HG03565 (cell line): ENCODE measurements at regions not wholly inside any gene's neighbourhood (a gene's known extent, or its start where the extent isn't known, plus 50 kb on each side); places are given as distances from the start of the nearest gene placed in this dataset.

Source experiments
- ATAC-seq: cut with Tn5 transposase; IDR thresholded peaks from one replicate; pipeline ENCODE4 v1.9.1; 2021; ENCODE audit warnings: mild to moderate bottlenecking, moderate library complexity; ENCODE audit not compliant: unreplicated experiment

- ATAC-seq = no peak
Measured at GRCh38 chr7:18198868-18199267, 171.2 kb upstream of the PRPS1L1 start.

DNA sequence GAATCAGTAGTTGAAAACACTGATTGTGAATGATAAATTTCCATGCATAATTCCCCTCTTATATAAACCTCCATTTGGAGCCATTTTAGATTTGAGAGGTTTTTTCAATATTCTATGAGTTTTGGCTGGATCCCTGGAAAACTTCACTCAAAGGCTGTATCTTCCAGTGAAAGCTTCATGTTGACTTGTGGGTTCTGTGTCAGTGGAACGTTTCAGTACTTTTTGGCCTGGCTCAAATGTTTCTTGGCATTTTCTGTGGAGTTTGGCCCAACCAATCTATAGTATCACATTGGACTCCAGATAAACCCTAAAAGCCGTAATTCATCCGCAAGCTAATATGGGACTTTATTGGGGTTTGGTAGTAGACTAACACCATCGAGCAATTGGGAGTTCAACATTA is 172.6 kb upstream of the PRPS1L1 start:
- no peak for ATAC-seq

GRCh38 chr7:18200855-18201254 is 173.2 kb upstream of the PRPS1L1 start:
- no peak for ATAC-seq

GRCh38 chr7:18201350-18201749 is 173.7 kb upstream of the PRPS1L1 start:
- no peak for ATAC-seq

- peak; percentile 51 for ATAC-seq
Measured at GRCh38 chr7:18202315-18203045, 174.8 kb upstream of the PRPS1L1 start.

DNA sequence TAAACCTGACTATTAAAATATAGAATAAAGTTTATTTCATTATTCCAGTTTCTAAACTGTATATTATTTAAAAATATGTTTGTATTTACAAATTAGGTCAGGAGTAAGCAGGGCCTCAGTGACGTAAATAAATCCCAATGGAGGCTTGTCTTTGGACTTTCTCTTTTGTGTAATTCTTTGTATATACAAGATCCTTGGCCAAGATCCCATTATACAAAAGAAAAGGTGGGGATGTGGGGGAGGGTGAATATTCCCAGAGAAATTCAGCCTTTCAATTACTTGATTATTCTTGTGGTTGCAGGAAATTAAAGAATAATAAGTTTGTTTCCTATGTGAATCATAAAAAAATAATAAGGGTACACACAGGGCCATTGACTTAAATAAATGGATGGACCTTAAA is 178.7 kb upstream of the PRPS1L1 start:
- ATAC-seq = no peak

DNA sequence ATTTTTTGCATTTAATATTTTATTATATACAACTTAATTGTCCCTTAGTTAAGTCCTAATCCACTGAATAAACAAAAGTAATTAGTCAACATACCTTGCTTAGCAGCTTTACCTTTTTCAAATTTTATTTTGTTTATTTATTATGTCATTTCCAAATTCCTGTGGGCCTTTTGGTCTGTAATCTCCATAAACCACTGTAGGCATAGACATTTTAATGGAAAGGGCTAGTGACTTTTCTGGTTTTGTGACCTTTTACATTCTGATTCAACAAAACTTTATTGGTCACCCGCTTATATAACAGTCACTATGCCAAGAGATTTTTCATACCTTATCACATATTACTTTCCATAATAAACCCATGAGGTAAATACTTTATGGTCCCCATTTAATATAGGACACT is 181.3 kb upstream of the PRPS1L1 start:
- no peak for ATAC-seq

GRCh38 chr7:18210377-18210776 is 182.7 kb upstream of the PRPS1L1 start:
- no peak for ATAC-seq

DNA sequence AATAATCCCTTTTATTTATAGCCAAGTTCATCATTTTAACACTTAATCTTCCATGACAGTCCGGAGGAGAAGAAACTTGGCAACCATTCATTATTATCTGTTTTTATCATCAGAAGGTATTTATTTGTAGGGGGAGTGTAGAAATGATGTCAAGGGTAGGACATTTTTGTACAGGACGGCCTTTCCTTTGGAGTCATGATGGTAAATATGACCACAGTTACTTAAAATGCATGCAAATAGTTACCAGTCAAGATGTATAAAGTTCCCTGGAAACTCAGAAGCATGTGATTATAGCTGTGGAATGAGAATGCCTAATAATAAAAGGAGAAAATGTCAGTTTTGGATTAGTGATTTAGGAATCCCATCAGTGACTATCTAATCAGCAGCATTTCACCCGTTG is 183.1 kb upstream of the PRPS1L1 start:
- no peak for ATAC-seq

- no peak for ATAC-seq
Measured at GRCh38 chr7:18212308-18212707, 184.7 kb upstream of the PRPS1L1 start.

GRCh38 chr7:18212758-18213157 is 185.1 kb upstream of the PRPS1L1 start:
- no peak for ATAC-seq

DNA sequence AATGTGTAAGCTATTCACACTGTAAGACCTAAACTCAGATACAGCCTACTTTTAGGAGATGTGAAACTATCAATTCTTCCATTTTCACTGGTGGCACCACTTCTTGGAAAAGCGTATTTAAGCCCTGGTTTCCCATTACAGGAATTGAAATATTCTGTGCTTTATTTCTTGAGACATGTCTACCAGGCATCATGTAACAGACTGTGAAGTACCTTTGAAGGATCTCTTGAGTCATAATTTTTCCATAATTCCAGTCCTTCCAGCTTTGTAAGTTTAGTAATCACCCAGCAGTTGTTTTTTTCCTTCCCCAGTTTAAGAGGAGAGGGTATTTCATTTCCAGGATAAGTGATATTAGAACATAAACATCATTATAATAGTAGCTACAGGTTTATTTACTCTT is 186.0 kb upstream of the PRPS1L1 start:
- no peak for ATAC-seq

GRCh38 chr7:18216270-18216669 is 188.6 kb upstream of the PRPS1L1 start:
- ATAC-seq = no peak

DNA sequence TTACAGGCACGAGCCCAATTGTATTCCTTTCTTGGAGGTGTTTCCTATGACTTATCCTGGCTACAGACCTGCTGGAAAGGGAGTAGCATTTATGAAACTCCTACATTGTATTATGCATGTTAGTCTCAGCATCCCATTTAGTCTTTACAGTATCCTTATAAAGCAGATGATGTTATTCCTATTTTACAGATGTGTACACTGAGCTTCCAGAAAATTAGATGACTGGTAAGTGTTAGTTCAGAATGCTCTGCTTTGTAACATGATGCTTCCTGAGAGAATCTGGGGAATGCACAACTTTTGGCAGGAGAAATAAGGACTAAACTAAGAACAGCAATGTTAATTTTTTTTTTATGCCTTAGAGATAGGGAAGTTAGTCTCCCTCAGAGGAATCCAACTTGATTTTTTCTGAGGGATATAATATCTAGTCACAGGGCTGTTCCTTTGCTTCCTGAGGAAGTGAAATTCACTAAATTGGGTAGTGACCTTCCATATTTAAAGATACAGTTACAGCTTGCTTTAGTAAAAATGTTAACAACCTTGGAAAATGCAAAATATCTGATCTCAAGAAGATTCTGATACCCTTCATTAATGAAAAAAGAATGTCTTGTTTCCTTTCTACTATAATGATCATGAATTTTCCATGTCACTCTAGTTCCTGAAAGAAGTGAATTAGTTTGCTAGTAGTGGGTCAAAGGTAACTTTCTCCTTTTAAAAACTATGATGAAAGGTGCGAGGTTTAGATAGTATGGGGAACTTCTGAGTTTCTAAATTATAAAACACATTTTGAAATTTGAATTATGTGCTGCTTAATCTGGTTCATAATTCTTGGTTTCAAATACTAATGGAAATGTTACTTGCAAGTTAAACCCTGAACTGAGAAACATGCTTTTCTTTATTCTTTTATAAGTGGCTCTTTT is 194.0 kb upstream of the PRPS1L1 start:
- ATAC-seq = no peak

DNA sequence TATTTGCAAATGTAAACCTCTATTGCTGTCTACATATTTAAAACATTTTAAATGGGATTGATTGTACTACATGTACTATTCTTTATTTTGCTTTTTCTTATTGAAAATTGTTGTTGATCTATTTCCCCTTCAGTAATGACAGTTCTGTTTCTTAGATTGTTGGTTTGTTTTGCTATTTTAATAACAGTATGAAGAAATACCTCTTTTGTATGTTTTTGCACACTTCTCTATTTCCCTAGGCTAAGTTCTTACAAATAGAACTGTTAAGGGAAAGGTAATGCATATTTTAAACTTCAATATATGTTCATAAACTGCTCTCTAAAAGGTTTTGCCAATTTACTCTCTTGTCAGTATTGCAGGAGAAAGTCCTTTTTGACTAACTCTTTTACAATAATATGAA is 195.0 kb upstream of the PRPS1L1 start:
- no peak for ATAC-seq

GRCh38 chr7:18224138-18224537 is 196.5 kb upstream of the PRPS1L1 start:
- ATAC-seq = no peak

- peak; percentile 66 for ATAC-seq
Measured at GRCh38 chr7:18225067-18225466, 197.4 kb upstream of the PRPS1L1 start.

GRCh38 chr7:18226598-18226997 is 199.0 kb upstream of the PRPS1L1 start:
- no peak for ATAC-seq

DNA sequence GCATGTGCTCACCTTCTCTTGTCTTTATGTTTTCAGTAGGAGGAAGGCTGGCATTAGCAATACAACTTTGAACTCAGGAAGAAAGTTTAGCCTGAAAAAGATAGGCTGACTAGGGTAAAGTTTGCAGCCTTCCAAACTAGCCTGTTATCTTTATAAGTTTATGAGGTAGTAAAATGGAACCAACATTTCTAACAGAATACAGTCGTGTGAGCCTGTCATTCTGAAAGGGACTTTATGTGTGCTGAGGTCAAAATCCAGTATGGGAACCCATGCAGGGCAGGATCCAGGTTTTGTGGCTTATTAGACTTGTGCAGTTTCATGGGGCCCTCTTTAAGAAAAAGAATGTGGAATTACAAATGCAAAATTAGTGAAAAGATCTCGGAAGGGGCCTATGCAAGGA is 201.0 kb upstream of the PRPS1L1 start:
- no peak for ATAC-seq

- no peak for ATAC-seq
Measured at GRCh38 chr7:18230271-18230670, 202.6 kb upstream of the PRPS1L1 start.

GRCh38 chr7:18231854-18232253 is 204.2 kb upstream of the PRPS1L1 start:
- ATAC-seq = no peak

GRCh38 chr7:18234519-18234918 is 206.9 kb upstream of the PRPS1L1 start:
- ATAC-seq = no peak
